Suppressor macrophage treated with lipopolysaccharide for 1 hour (primary cell): ENCODE measurements at regions not wholly inside any gene's neighbourhood (a gene's known extent, or its start where the extent isn't known, plus 50 kb on each side); places are given as distances from the start of the nearest gene placed in this dataset.
A peak's percentile ranks its signal among the peaks of the same experiment; 100 is the strongest.
"Not testable (repeated sequence)": the region's sequence is repeated elsewhere in the genome, so short reads cannot be mapped to it uniquely, and the experiment has no call there.

ENCODE experiments used
- DNase-seq, 3 donors: peaks; one replicate each; pipeline ENCODE4 v3.0.0-alpha.2; 2020 to 2022

DNA sequence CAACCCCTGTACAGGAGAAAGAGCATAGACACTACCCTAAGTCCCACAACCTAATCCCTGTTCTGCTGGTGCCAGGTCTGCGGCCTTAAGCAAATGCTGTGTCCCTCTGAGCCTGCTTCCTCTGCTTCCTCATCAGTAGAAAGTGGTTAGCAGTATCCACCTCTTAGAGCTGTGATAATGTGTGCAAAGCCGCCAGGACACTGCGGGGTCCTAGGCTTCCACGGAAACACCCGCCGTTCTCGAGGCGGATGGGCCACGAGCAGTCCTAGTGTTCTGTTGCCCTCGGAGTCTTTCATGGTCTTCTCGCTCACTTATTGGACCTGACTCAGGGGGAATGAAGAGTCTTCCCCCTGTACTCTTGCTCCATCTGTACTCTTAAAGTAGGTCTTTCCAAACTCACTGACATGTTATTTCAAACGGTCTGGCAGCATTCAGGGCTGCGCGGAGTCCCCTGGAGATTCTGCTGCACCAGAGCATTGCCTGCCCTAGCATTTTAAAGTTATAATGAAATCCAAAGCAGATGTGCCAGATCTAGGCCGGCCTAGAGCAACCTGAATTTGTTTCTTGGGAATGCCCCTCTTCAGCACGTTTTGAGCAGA is 107.2 kb upstream of the ZNF236 start:
- DNase-seq, result no peak

DNA sequence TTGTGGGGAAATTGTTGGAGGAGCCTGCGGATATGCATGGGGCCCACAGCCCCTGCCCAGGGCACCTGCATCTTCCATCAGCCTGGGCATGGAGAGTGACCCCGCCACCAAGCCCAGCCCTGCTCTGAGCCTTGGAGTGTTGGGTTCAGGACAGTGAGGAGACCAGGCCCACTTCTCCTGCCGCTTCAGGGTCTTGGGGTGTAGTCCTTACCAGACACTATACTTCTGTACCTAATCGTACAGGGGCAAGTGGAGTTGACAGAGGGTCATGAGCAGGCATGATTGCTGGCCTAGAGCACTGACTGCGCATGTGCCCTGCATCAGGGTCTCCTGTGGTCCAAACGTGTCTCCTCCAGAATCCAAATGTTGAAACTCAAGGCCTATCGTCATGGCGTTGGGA is 108.9 kb upstream of the ZNF236 start:
- DNase-seq, result no peak

DNA sequence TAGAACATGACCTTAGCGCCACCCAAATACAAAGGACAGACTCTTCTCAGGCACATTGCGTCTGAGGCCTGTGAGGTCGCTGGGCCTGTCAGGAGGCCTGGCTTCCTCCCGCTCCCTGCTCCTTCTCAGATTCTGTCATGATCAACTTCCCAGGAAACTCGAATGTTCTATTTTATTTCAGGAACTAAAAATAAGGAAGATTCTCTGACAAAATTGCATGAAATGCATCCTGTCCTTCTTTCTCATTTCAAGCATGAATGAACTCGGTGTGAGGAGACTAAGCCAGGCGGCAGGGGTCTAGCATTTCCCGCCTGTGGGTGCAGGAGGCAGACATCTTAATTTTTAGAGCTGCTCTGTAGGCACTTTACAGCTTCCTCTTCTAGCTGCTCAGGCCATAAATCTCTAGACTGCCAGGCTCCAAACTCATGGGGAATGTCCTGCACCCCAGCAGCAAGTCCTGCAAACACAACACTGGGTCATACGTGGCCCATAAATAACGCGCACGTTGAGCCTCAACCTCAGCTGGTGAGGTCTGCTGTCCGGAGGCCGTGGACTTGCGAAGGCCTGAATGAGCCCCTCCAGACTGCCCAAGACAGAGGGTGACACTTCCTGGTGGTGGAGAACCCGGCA is 109.7 kb upstream of the ZNF236 start:
- peak in 1 of 3 donors; percentile 12 for DNase-seq

DNA sequence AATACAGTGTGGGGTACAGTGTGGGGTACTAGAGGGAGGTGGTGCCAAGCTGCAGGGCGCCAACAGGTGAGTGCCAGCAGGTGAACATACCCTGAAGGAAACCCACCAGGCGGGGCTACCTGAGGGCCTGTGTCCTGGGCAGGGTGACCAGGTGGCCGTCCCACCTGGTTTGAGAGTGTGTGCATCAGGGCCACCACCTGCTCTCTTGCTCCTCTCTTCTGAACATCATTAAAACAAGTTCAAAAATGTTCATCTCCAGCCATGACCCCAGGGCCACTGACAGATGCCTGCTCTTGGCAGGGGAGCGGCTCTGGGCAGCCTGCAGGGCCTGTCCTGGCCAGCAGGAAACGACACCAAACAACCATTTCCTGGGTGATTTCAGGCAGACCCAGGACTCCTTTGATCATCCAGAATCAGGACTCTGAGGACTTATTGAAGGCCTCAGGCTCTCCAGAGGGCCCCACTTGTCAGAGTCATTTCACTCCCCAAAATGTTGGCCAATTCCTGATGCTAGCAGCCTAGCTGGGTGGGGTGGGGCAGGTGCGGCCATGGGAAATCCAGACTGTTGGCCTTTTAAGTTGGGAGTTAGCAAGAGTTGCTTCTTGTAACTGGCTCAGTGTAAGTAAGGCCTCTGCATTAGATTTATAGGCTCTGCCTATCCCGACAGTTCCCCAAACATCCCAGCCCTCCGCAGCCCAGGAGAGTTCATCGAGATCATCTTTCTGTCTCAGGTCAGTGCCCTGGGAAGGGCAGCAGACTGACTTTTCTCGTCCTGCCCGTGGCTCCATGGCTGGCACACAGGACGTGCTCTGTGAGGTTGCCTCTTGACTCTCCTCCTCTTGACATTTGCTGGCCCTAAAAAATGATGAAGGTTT is 111.5 kb upstream of the ZNF236 start:
- DNase-seq, result no peak

DNA sequence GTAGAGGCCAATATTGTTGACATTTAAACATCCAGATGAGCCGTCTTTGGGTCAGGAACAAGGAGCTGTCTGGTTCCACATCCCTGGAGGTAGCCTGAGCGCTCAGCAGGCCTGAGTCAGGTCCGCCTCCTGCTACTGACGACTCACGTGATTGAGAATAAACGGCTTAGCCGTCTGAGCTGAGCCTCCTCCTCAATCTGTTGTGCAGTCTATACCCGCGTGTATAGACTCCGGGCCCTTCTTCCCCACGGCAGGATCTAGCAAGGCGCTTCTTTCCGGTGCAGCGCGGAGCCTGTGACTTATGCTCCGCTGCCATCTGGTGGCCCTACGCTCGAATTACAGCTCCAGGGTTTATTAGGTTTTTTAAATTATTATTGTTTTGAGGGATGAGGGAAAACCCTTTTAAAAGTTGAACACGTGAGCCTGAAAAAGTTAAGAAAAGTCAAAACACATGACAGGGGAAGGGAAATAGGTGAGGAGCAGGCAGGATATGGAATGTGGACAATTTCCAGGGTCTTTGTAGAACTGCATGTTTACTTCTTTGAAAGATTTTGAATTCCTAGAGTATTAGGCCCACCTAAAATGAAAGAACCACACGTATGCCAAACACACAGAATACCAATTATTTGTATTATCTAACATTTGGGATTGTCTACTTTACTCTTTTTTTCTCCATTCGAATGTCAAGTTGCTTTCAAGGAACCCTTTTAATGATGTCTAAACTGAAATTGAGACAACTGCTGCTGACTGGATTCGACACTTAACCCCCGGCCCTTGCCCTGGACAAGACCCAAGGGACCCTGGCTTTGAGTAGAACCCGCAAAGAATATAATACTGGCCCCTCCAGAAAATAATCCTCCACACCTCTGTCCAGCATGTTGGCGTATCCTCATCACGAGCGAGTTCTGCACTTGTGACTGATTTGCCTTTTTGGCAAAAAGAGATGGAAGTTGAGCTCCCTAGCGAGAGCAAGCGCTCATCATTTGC is 112.4 kb upstream of the ZNF236 start:
- peak; percentile 80 to 86 (median 84) for DNase-seq

DNA sequence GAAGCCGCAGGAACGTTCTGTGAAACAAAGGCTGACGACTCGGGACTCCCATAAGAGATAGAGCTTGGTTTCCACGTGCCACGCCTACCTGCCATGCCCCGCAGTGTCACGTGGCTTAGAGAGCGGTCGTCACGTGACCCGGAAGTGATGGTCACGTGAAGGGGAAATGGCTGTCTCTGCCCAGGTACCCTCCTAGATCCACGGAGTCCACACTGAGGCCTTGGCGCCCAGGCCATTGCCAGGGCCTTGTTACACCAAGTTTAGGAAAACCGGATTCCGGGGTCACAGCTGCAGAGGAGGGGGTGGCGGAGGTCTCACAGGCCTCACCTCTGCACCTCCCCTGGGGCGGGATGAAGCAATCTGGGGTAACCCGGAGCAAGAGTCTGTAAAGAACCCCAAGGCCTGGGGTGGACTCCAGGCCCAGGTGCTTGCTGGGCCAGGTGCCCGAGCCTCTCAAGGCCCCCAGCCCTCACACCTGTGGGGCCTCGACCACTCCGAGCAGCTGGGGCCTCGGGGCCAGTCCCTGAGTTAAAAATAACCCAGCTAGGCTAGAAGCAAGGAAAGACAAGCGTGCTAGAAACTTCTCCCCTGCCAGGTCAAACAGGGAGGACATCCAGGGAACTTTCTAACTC is 113.5 kb upstream of the ZNF236 start:
- no peak for DNase-seq

DNA sequence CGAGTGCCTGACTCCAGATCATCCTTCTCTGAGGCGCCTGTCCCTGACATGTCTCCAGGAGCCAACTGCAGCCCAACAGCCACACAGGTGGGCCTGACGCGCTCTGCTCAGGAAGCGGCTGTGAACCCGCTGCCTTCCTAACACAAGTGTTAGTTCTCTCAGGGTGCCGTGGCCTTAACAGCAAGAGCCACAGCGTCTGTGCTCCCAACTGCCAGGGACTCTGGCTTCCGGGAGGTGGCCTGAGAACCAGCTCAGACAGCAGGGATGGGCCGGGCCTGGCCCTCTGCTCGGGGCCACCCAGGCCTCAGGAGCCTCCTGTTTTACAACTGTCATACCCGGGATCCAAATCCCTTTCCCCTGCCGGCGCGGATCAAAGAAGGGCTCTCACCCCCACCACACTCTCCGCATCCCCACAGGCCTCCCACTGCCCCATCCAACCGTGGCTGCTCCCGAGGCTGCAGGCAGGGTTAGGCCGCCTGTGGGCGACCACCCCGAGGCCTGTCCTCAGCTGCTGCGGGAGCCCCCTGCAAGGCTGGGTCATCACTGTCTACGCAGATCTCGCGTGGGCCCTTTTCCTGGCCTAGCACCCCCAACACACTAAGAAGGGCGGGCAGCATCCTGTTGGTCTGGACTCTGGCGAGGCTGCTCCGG is 114.2 kb upstream of the ZNF236 start:
- DNase-seq, result no peak

DNA sequence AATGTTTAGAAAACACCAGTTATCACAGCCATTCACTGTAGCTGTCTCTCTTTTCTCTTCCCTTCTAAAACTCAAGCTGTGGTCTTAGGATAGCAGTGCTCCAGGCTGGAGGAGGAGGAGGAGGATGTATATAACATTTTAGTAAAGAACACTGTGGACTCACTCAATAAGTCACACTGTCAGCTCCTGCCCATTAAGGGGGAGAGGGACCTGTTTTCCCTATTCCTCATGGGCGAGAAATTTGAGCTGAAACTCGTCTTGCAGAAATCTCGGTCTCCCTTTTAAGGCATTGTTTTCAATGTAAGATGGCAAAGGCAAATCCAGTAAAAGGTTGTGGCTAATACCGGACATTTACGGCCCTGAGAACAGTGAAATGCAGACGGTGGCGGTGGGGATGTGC is 114.8 kb upstream of the ZNF236 start:
- DNase-seq, result no peak

DNA sequence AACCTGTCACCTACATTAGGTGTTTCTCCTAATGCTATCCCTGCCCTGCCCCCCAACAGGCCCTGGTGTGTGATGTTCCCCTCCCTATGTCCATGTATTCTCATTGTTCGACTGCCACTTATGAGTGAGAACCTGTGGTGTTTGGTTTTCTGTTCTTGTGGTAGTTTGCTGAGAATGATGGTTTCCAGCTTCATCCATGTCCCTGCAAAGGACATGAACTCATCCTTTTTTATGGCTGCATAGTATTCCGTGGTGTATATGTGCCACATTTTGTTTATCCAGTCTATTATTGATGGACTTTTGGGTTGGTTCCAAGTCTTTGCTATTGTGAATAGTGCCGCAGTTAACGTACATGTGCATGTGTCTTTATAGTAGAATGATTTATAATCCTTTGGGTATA is 117.8 kb upstream of the ZNF236 start:
- DNase-seq, result not testable (repeated sequence)

DNA sequence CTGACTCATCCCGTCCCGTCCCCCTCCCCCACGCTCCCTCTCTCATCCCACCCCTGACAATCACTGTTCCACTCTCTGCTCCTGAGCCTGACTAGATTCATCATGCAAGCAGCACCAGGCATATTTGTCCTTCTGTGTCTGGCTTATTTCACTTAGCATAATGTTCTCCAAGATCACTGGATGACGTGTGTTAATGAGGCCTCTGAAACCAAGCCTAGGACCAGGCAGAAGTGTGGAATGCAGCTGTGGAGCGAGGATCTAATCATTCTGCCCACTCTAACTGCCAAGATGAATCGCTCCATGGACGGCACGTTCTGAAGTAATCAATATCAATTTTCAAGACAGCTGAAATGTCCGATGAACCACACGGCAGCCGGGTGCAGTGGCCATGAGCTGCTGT is 122.4 kb upstream of the ZNF236 start:
- DNase-seq, result no peak

DNA sequence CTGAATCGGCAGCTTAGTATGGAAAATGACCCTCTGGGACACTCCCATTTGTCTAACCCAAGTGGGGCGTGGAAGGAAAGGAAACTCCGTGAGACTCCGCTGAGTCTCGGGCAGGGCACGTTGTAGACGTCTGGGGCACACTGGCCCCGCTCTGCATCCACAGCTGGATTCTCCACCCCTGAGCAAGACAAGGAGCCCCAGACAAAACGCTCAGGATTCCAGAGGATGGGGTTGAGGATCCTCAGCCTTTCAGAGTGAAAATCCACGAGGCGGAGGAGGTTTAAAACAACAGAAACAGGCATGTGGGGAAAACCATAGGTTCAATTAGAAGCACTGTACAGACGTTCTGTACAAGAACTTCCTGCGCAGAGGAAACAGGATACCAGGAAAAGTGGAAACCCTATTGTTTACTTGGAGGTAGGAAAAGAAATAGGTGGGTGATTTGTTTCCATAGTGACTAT is 124.9 kb upstream of the ZNF236 start:
- peak in 2 of 3 donors; percentile 20 to 24 for DNase-seq

DNA sequence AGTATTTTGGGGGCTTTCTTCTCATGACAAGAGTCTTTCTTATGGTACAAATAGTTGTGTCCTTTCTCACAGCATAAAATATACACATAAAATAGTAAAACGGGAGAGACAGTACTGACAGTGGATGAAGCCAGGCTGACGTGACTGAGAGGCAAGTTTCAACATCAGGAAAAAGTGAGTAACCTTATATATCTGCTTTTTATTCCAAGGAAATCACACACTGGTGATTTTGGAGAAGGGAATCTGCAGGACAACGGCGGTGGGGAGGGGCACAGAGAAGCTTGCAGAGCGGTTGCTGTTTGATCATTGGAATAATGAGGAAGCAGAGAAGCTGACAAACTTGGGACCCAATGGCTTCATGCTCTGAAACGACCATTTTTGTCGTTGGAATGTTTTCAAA is 130.6 kb upstream of the ZNF236 start:
- no peak for DNase-seq

DNA sequence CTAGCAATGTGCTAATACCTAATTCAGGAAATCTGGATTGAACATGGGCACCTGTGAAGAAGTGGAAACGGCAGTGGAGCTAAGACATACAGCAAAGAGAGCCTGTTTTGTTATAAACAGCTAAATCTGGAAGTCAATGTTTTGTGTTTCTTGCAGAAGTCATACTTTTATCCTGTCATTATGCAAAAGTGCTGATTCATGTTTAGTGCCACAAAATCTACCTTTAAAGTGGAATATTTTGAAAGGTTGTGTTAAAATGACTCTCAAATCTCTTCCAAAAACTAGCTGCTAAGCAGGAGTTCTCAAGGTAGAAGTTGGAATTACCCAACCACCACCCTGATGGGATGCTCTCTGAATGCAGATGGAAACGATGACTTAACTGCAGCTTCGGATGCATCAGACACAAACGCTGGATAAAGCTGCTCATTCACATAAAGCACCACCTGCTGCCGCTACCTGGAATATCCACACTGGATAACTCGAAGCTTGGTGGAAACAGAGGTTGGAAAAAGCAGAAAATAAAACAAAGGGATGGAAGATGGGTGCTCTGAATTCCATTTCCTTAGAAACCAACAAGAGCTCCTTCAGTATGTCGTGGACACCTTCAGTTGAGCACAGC is 132.6 kb upstream of the ZNF236 start:
- no peak for DNase-seq

DNA sequence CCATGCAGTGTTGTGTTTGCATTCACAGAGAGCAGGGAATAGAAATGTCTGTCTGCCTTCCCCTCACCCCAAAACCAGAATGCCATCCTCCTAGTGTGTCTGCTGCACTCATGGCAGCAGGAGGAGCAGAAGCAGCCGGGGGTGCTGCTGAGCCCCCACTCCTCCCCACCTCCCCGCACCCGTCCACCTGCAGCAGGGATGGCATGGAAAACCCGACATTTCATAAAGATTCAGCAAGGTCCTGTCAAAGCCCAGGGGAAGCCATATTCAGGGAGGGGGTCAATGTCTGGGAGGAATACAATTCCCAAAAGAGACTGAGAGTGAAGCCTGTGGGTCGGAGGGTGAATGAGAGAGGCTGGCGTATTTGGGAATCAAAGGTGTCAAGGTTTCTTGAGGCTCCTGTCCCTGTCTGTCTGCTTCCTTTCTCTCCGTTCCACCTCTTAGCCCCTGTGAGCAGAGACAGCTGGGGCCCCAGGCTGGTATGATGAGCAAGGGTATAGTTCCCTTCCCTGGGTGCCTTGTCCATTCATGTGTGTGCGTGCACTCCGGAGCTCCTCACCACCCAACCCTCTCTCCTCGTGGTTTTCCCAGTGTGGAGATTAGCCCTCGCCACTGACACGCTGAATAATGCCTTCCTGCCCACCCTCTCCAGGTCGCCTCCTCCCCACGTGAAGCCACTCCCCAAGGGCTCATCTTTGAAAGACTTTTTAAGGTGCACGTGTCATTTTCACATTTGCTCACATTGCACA is 133.5 kb upstream of the ZNF236 start:
- no peak for DNase-seq

DNA sequence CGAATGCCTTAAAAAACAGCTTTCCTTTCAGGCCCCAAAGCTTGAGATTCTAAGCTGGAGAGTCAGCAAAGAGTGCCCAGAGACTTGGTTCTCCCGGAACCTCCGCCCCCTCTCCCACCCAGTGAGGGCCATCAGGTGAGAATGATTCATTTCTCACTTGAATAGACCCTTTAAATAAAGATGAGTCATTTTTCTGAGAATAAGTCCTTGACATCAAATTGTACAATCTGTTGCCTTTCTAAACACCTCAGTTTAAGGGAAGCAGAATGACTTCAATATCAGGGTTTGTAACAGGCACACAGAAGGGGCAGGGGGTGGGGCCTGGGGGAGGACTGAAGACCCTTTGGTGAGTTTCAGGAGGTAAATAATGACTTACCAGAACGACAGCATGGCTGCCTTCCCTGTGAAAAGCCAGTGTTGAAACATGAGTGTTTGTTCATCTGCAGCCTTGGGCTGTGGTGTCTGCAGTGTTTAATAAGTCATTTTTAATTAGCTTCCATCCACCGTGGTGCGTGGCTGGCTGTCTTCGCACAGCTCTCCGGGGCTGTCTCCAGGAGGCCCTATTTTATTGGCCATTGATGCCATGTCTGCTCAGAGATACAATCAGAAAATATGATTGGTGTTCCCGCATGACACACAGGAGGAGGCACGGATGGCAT is 134.9 kb upstream of the ZNF236 start:
- peak; percentile 59 to 81 (median 75) for DNase-seq

DNA sequence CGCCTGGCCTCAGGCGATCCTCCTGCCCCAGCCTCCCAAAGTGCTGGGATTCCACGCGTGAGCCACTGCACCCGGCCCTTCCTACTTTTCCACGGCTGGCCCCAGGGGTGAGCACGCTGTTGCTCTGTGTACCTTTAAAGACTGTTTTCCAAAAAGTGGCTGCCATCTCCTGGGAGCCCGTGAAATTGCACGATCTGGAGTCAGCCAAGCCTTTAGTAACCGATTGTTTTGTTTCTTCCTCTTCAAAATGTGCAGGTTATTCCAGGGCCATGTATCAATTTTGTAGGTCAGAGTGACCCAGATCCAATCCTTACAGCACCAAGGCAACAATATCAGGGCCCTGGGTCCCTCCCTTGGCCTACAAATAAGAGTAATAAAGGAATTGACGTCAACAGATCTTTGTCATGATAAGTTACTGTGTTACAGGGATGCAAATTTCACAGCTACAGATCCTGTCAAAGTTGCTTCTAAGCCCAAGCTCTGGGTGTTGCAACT is 135.6 kb upstream of the ZNF236 start:
- peak; percentile 73 to 80 (median 76) for DNase-seq

DNA sequence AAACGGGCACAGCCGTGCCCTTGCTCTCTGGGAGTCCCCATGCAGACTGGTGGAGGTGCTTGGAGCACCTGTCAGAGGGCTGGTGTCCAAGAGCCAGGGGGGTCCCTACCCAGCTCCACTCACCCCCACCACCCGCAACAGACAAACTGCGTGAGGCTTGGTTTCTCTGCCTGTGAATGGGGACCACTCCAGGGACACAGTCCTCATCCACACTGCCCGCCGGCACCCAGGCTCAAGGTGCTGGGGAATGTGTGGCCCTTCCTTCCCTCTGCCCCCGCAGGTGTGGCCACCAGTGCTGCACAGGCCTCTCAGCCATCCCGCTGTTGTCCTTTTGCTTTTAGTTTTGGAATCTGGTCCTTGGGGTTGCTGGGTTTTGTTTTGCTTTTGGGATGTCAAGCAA is 136.5 kb upstream of the ZNF236 start:
- no peak for DNase-seq

DNA sequence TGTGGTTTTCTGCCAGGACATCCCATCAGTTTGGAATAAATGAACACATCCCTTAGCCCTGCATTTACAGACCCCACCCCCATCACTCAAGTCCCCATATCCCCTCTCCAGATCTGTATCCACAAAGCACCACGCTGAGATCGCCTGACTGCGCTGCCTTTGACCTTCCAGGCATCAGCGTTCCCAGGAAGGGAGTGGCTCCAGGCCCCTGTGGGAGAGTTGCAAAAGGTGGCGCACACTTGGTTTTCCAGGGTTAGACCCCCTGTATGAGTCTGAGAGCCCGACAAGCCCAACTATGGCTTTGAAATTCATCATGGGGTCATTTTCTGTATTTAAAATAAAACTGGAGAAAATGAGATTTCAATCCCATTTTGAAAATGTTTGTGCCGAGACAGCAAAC is 137.0 kb upstream of the ZNF236 start:
- DNase-seq, result no peak

DNA sequence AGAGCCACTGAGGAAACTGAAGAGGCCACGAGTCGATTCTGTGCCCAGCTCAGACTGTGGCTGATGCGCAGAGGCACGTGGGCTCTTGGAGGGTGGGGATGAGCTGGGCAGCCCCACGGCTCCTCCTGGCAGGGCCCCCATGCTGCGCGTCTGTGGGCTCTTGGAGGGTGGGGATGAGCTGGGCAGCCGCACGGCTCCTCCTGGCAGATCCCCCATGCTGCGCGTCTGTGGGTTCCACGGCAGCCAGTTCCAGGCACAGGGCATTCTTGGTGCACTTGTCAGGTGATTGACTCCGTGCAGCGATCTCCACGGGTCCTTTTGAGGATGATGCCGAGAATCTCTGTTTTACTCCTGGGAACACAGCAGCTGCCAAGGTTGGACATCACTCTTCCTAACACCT is 138.1 kb upstream of the ZNF236 start:
- no peak for DNase-seq

DNA sequence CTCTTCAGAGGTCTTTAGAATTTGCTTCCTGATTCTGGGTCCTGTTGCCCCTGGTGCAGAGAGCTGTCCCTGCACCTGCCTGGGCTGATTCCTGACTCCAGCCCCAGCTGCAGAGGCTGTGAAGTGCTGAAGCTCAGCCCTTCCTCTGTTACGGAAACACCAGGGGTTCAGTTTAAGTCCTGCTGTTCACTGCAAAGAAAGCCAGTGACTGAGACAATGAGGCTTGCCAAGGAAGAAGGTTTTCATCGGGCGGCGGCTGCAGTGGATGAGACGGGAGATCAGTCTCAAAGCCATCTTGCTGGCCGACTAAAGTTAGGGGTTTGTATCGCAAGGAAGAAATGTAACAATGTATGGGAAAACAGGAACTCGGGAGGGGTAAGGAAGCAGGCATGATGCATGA is 142.4 kb upstream of the ZNF236 start:
- DNase-seq, result no peak
